Kidney (tissue), 13 donors: ENCODE measurements at regions not wholly inside any gene's neighbourhood (a gene's known extent, or its start where the extent isn't known, plus 50 kb on each side); places are given as distances from the start of the nearest gene placed in this dataset.

Source experiments
- DNase-seq, 5 donors: peaks; one replicate each; pipeline ENCODE4 v3.0.0-alpha.2; 2013 to 2020
- FAIRE-seq: peaks from 2 replicates; lab custom pipeline; 2012; peaks lifted over from hg19 to GRCh38; lab: Jason Lieb, UNC
- H3K27ac ChIP-seq, 2 donors: one replicate each; pipeline ENCODE4 v1.7.0; 2013; ENCODE audit warnings: low read depth in 2 of 2, low read length in 2 of 2, inconsistent platforms in 1 of 2
- H3K27me3 ChIP-seq: one replicate; pipeline ENCODE4 v1.7.1; 2013; ENCODE audit warnings: low read length, inconsistent platforms; ENCODE audit not compliant: control insufficient read depth, insufficient read depth
- H3K36me3 ChIP-seq, 3 donors: one replicate each; pipeline versions ENCODE4 v1.7.0 to v1.7.1; 2013; ENCODE audit warnings: low read length in 3 of 3, control low read depth in 1 of 3, inconsistent platforms in 1 of 3; ENCODE audit not compliant: insufficient read depth in 3 of 3, control insufficient read depth in 2 of 3
- H3K4me1 ChIP-seq, 3 donors: one replicate each; pipeline versions ENCODE4 v1.7.0 to v1.7.1; 2013; ENCODE audit warnings: low read length in 3 of 3, inconsistent platforms in 1 of 3, low read depth in 1 of 3; ENCODE audit not compliant: control insufficient read depth in 2 of 3, insufficient read depth in 2 of 3
- H3K4me3 ChIP-seq, 3 donors: one replicate each; pipeline versions ENCODE4 v1.7.0 to v1.8.1; 2013; ENCODE audit warnings: low read length in 3 of 3, control low read depth in 1 of 3, inconsistent platforms in 1 of 3
- H3K9ac ChIP-seq, 3 donors: one replicate each; pipeline versions ENCODE4 v1.7.0 to v1.7.1; 2013; ENCODE audit warnings: low read length in 3 of 3, control low read depth in 1 of 3, inconsistent platforms in 1 of 3
- H3K9me3 ChIP-seq, 3 donors: one replicate each; pipeline versions ENCODE4 v1.7.0 to v1.7.1; 2013; ENCODE audit warnings: low read length in 3 of 3, control low read depth in 1 of 3, inconsistent platforms in 1 of 3; ENCODE audit not compliant: control insufficient read depth in 2 of 3, insufficient read depth in 1 of 3
- CTCF ChIP-seq: IDR thresholded peaks from 3 replicates; pipeline ENCODE4 v1.5.1; 2012; ENCODE audit warnings: mild to moderate bottlenecking, moderate library complexity, borderline replicate concordance; ENCODE audit not compliant: insufficient read depth; ENCODE audit errors: extremely low read depth
- intact Hi-C: fragments of 100-400 bp; cut with DNase I; formaldehyde crosslinking; loops from one replicate; pipeline ENCODE4 v1.11.1; 2022
- donor health status: control.
- donor health status: control.
- donor health status: control.
- donor health status: control.
- donor health status: control.
- donor health status: DM: yes; HTN: yes; CAD: no.
- donor health status: Normal renal cell carcinoma (clear cell type).

GRCh38 chr12:107598906-107599305 is 86.7 kb upstream of the PWP1 start:
- H3K36me3 ChIP-seq: no peaks in the 10 kb centered on the region
- no peak overlapping the region for H3K4me3 ChIP-seq
- H3K27ac ChIP-seq: no peak overlapping the region
- H3K9ac ChIP-seq: no peak overlapping the region
- DNase-seq (no peak), FAIRE-seq (no peak)
- no peaks in the 10 kb centered on the region for H3K27me3 ChIP-seq
- intact Hi-C loops: no loop called here
- H3K4me1 ChIP-seq: no peaks in the 10 kb centered on the region
- H3K9me3 ChIP-seq: no peaks in the 10 kb centered on the region
- no peak for TF ChIP-seq CTCF

- Histone ChIP-seq H3K4me3 (no peak overlapping the region), H3K9me3 (no peaks in the 10 kb centered on the region), H3K27me3 (no peaks in the 10 kb centered on the region), H3K36me3 (no peaks in the 10 kb centered on the region), H3K27ac (no peak overlapping the region), H3K9ac (no peak overlapping the region), H3K4me1 (no peaks in the 10 kb centered on the region)
- no peak for TF ChIP-seq CTCF
- FAIRE-seq (no peak), DNase-seq (no peak)
- intact Hi-C loops: no loop called here
Observed at GRCh38 chr12:107600581-107601144, 84.9 kb upstream of the PWP1 start.

GRCh38 chr12:107602446-107602845 is 83.2 kb upstream of the PWP1 start:
- FAIRE-seq: no peak
- H3K27me3 ChIP-seq: no peaks in the 10 kb centered on the region
- H3K36me3 ChIP-seq: no peaks in the 10 kb centered on the region
- no peaks in the 10 kb centered on the region for H3K4me1 ChIP-seq
- H3K9me3 ChIP-seq: no peaks in the 10 kb centered on the region
- no peak for TF ChIP-seq CTCF
- H3K4me3 ChIP-seq: no peak overlapping the region
- intact Hi-C loops: no loop called here
- no peak overlapping the region for H3K9ac ChIP-seq
- no peak overlapping the region for H3K27ac ChIP-seq
- no peak for DNase-seq

GRCh38 chr12:107605293-107605692 is 80.3 kb upstream of the PWP1 start:
- H3K9ac ChIP-seq: no peak overlapping the region
- H3K27ac ChIP-seq: no peak overlapping the region

More at GRCh38 chr12:107605293-107605692, 80.3 kb upstream of the PWP1 start:
- Histone ChIP-seq H3K36me3 (no peaks in the 10 kb centered on the region), H3K4me3 (no peak overlapping the region), H3K4me1 (no peaks in the 10 kb centered on the region), H3K27me3 (no peaks in the 10 kb centered on the region), H3K9me3 (no peaks in the 10 kb centered on the region)
- FAIRE-seq (no peak), DNase-seq (no peak)
- no peak for TF ChIP-seq CTCF
- intact Hi-C loops: loop anchor here (5.0 kb wide), 1 partner anchor 473 kb away; no protein-coding TSS in a partner anchor
